ENCODE measurements at regions not wholly inside any gene's neighbourhood (a gene's known extent, or its start where the extent isn't known, plus 50 kb on each side); places are given as distances from the start of the nearest gene placed in this dataset.

GRCh38 chr7:17613338-17614041 is 315.0 kb downstream of the AHR start:
- no peaks in the 10 kb centered on the region for H3K9me2 ChIP-seq (replicated peaks; ENCODE audit: low read length)
- DNase-seq (no peak), ATAC-seq (no peak)
- H3K27ac ChIP-seq (ENCODE audit: low read length), result no peak overlapping the region
- CTCF ChIA-PET, result no interaction called here
- no peaks in the 10 kb centered on the region for H3K9me3 ChIP-seq (ENCODE audit: low read length)
- intact Hi-C loops (cut with micrococcal nuclease), result no loop called here
- no peak overlapping the region for H3K4me2 ChIP-seq (ENCODE audit: low read length)
- H3F3A ChIP-seq (ENCODE audit: low read length, unreplicated experiment), result no peaks in the 10 kb centered on the region
- H4K20me1 ChIP-seq (ENCODE audit: low read length), result no peaks in the 10 kb centered on the region
- no TSS peak for BruUV-seq (replicated peaks)
- TF ChIP-seq CTCF (conservative IDR thresholded peaks at IDR 0.05; ENCODE audit: low read depth, low read length) (no peak), EZH2phosphoT487 (IDR thresholded peaks at IDR 0.05; ENCODE audit: borderline replicate concordance, low read length) (no peak), EZH2 (IDR thresholded peaks at IDR 0.05; ENCODE audit: low read length, unreplicated experiment) (no peak)
- no peaks in the 10 kb centered on the region for H3K79me2 ChIP-seq (ENCODE audit: low read length)
- H3K4me3 ChIP-seq (ENCODE audit: low read length), result no peak overlapping the region
- H3K9ac ChIP-seq (ENCODE audit: low read length), result no peak overlapping the region
- H3K36me3 ChIP-seq (ENCODE audit: low read depth, low read length), result no peaks in the 10 kb centered on the region
- H3K4me1 ChIP-seq (ENCODE audit: insufficient read depth, low read length), result peaks cover 8% of the 10 kb centered on the region
- H3K27me3 ChIP-seq (ENCODE audit: low read length), result no peaks in the 10 kb centered on the region
- POLR2A ChIA-PET (ENCODE audit: unreplicated experiment), result no interaction called here
- no peak overlapping the region for H2AFZ ChIP-seq (ENCODE audit: low read length)

- no peaks in the 10 kb centered on the region for H3K36me3 ChIP-seq (ENCODE audit: low read depth, low read length)
- H3K79me2 ChIP-seq (ENCODE audit: low read length), result no peaks in the 10 kb centered on the region
- POLR2A ChIA-PET (ENCODE audit: unreplicated experiment), result interaction anchor here (0.7 kb wide), 1 partner anchor 348 kb away, joined by 3 read pairs; no protein-coding TSS in a partner anchor
- CTCF ChIA-PET, result no interaction called here
- H3K9me3 ChIP-seq (ENCODE audit: low read length), result no peaks in the 10 kb centered on the region
- DNase-seq, result no peak
- intact Hi-C loops (cut with micrococcal nuclease), result no loop called here
- H3K4me2 ChIP-seq (ENCODE audit: low read length), result no peak overlapping the region
- H2AFZ ChIP-seq (ENCODE audit: low read length), result no peak overlapping the region
- BruUV-seq (replicated peaks), result no TSS peak
- H3K27ac ChIP-seq (ENCODE audit: low read length), result no peak overlapping the region
- TF ChIP-seq EZH2phosphoT487 (IDR thresholded peaks at IDR 0.05; ENCODE audit: borderline replicate concordance, low read length) (no peak), EZH2 (IDR thresholded peaks at IDR 0.05; ENCODE audit: low read length, unreplicated experiment) (no peak), CTCF (conservative IDR thresholded peaks at IDR 0.05; ENCODE audit: low read depth, low read length) (no peak)
- H3K27me3 ChIP-seq (ENCODE audit: low read length), result no peaks in the 10 kb centered on the region
- peaks cover 30% of the 10 kb centered on the region for H3K4me1 ChIP-seq (ENCODE audit: insufficient read depth, low read length)
- no peaks in the 10 kb centered on the region for H4K20me1 ChIP-seq (ENCODE audit: low read length)
- no peaks in the 10 kb centered on the region for H3F3A ChIP-seq (ENCODE audit: low read length, unreplicated experiment)
- H3K9me2 ChIP-seq (replicated peaks; ENCODE audit: low read length), result no peaks in the 10 kb centered on the region
- ATAC-seq, result no peak
- H3K4me3 ChIP-seq (ENCODE audit: low read length), result no peak overlapping the region
- no peak overlapping the region for H3K9ac ChIP-seq (ENCODE audit: low read length)
Observed at GRCh38 chr7:17617380-17617779, 318.9 kb downstream of the AHR start.

GRCh38 chr7:17617857-17618651 is 319.6 kb downstream of the AHR start:
- intact Hi-C loops (cut with micrococcal nuclease), result no loop called here
- ChIA-PET POLR2A (ENCODE audit: unreplicated experiment) (interaction anchor here (0.7 kb wide), 1 partner anchor 347 kb away, joined by 3 read pairs; no protein-coding TSS in a partner anchor), CTCF (no interaction called here)
- no peaks in the 10 kb centered on the region for H3K9me2 ChIP-seq (replicated peaks; ENCODE audit: low read length)
- no peak overlapping the region for H3K4me3 ChIP-seq (ENCODE audit: low read length)
- no peak for ATAC-seq
- H3K27me3 ChIP-seq (ENCODE audit: low read length), result no peaks in the 10 kb centered on the region
- TF ChIP-seq CTCF (conservative IDR thresholded peaks at IDR 0.05; ENCODE audit: low read depth, low read length) (no peak), EZH2phosphoT487 (IDR thresholded peaks at IDR 0.05; ENCODE audit: borderline replicate concordance, low read length) (no peak), EZH2 (IDR thresholded peaks at IDR 0.05; ENCODE audit: low read length, unreplicated experiment) (no peak)
- no peaks in the 10 kb centered on the region for H3K36me3 ChIP-seq (ENCODE audit: low read depth, low read length)
- no peaks in the 10 kb centered on the region for H3K9me3 ChIP-seq (ENCODE audit: low read length)
- peaks cover 30% of the 10 kb centered on the region for H3K4me1 ChIP-seq (ENCODE audit: insufficient read depth, low read length)
- BruUV-seq (replicated peaks), result no TSS peak
- H3K9ac ChIP-seq (ENCODE audit: low read length), result no peak overlapping the region
- DNase-seq, result no peak
- H3K27ac ChIP-seq (ENCODE audit: low read length), result peak overlapping the region; percentile 66
- H3K4me2 ChIP-seq (ENCODE audit: low read length), result peak overlapping the region; percentile 51
- H3K79me2 ChIP-seq (ENCODE audit: low read length), result no peaks in the 10 kb centered on the region
- no peak overlapping the region; the same call in 1 of the 2 replicates for H2AFZ ChIP-seq (ENCODE audit: low read length)
- H3F3A ChIP-seq (ENCODE audit: low read length, unreplicated experiment), result no peaks in the 10 kb centered on the region
- no peaks in the 10 kb centered on the region for H4K20me1 ChIP-seq (ENCODE audit: low read length)

All from PC-3 (cell line).